ENCODE measurements at regions not wholly inside any gene's neighbourhood (a gene's known extent, or its start where the extent isn't known, plus 50 kb on each side); places are given as distances from the start of the nearest gene placed in this dataset.

- TF ChIP-seq CTCF (IDR thresholded peaks at IDR 0.05) (no peak), POLR2A (IDR thresholded peaks at IDR 0.05) (no peak)
Observed at GRCh38 chr14:105894125-105894977, 368.0 kb downstream of the TMEM121 start.

Measured in body of pancreas (tissue), 4 donors.